Astrocyte (in vitro differentiated cells and primary cell): ENCODE measurements at regions not wholly inside any gene's neighbourhood (a gene's known extent, or its start where the extent isn't known, plus 50 kb on each side); places are given as distances from the start of the nearest gene placed in this dataset.

Experiments used
- DNase-seq: peaks from one replicate; pipeline ENCODE4 v3.0.0-alpha.2; 2010; ENCODE audit warnings: low read depth
- FAIRE-seq: peaks from 2 replicates; lab custom pipeline; 2011; peaks lifted over from hg19 to GRCh38; lab: Jason Lieb, UNC
- H2AFZ ChIP-seq: 2 replicates; pipeline ENCODE4 v1.6.0; 2012; ENCODE audit warnings: low read depth, low read length, inconsistent platforms
- H3K27ac ChIP-seq: 2 replicates; pipeline ENCODE4 v1.5.1; 2011; ENCODE audit warnings: low read depth, low read length, inconsistent platforms
- H3K27me3 ChIP-seq: 2 replicates; pipeline ENCODE4 v1.6.0; 2011; ENCODE audit warnings: low read length, inconsistent platforms; ENCODE audit not compliant: insufficient read depth
- H3K36me3 ChIP-seq: 2 replicates; pipeline ENCODE4 v1.5.1; 2011; ENCODE audit warnings: low read length, inconsistent platforms; ENCODE audit not compliant: insufficient read depth
- H3K4me1 ChIP-seq: 2 replicates; pipeline ENCODE4 v1.5.1; 2011; ENCODE audit warnings: low read length, inconsistent platforms; ENCODE audit not compliant: insufficient read depth
- H3K4me2 ChIP-seq: 2 replicates; pipeline ENCODE4 v1.6.0; 2012; ENCODE audit warnings: low read length, inconsistent platforms
- H3K4me3 ChIP-seq: 2 replicates; pipeline ENCODE4 v1.5.1; 2011; ENCODE audit warnings: low read depth, mild to moderate bottlenecking, low read length, inconsistent platforms; ENCODE audit not compliant: insufficient read depth
- H3K79me2 ChIP-seq: 2 replicates; pipeline ENCODE4 v1.6.0; 2012; ENCODE audit warnings: mild to moderate bottlenecking, low read length, inconsistent platforms; ENCODE audit not compliant: insufficient read depth
- H3K9ac ChIP-seq: 2 replicates; pipeline ENCODE4 v1.6.0; 2012; ENCODE audit warnings: mild to moderate bottlenecking, low read length, inconsistent platforms
- H3K9me3 ChIP-seq: 2 replicates; pipeline ENCODE4 v1.5.1; 2012; ENCODE audit warnings: low read depth, mild to moderate bottlenecking, low read length, inconsistent platforms; ENCODE audit not compliant: insufficient read depth
- H4K20me1 ChIP-seq: 2 replicates; pipeline ENCODE4 v1.6.0; 2012; ENCODE audit warnings: low read length, inconsistent platforms; ENCODE audit not compliant: insufficient read depth
- H3K27ac Mint-ChIP-seq: one replicate; pipeline ENCODE4 v1.8.0; 2021; ENCODE audit warnings: mild to moderate bottlenecking, mixed read lengths; ENCODE audit not compliant: unreplicated experiment
- H3K27me3 Mint-ChIP-seq: one replicate; pipeline ENCODE4 v1.8.0; 2021; ENCODE audit warnings: low read depth, mixed read lengths; ENCODE audit not compliant: unreplicated experiment
- H3K36me3 Mint-ChIP-seq: one replicate; pipeline ENCODE4 v1.8.0; 2021; ENCODE audit warnings: low read depth, mixed read lengths; ENCODE audit not compliant: unreplicated experiment
- H3K4me1 Mint-ChIP-seq: one replicate; pipeline ENCODE4 v1.8.0; 2021; ENCODE audit warnings: low read depth, mixed read lengths; ENCODE audit not compliant: unreplicated experiment
- H3K4me3 Mint-ChIP-seq: one replicate; pipeline ENCODE4 v1.8.0; 2021; ENCODE audit warnings: mild to moderate bottlenecking, moderate library complexity, mixed read lengths; ENCODE audit not compliant: unreplicated experiment
- H3K9me3 Mint-ChIP-seq: one replicate; pipeline ENCODE4 v1.8.0; 2021; ENCODE audit warnings: mild to moderate bottlenecking, mixed read lengths; ENCODE audit not compliant: unreplicated experiment
- EZH2 ChIP-seq: IDR thresholded peaks from 2 replicates; pipeline ENCODE4 v1.6.1; 2012; ENCODE audit warnings: mild to moderate bottlenecking, low read length, inconsistent platforms; ENCODE audit not compliant: insufficient read depth
- TF ChIP-seq, protein P1 (sequence below): IDR thresholded peaks from 2 replicates; pipeline ENCODE4 v1.5.1; 2011; ENCODE audit warnings: low read depth, mild to moderate bottlenecking, inconsistent platforms, low read length, moderate library complexity; ENCODE audit not compliant: insufficient read depth

DNA sequence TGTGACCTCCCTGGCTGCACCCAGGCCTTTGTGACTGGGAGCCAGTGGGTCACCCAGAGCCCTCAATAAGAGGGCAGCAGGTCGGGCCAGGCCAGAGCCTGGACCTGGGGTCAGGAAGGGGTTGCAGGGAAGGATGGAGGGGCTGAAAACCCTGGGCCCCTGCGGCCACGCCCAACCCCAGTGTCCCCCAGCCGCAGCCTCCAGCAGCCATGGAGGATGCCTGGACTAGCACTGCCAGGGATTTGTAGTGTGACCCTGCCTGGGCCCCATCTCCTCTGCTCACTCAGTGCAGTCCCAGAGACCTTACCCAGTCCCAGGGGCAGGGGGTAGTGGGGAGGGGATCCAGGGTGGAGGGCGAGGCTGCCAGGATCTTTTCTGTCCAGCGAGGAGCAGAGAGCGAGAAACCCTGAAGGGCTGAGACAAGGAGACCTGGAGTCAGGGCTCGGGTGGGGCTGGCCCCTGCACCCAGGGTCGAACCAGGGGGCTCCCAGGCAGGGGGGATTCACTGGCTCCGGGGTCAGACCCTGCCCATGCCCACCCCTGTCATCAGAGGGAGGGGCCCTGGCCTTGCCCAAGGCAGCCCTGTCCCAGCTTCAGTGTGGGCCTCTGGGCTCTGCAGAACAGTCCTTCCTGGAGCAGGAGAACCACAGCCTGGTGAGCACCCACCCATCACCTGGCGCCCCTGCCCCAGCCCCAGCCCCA lies 187.5 kb downstream of the IGLL1 start:
- FAIRE-seq (no peak), DNase-seq (no peak)
- no peak for TF ChIP-seq EZH2
- TF ChIP-seq, protein P1, sequence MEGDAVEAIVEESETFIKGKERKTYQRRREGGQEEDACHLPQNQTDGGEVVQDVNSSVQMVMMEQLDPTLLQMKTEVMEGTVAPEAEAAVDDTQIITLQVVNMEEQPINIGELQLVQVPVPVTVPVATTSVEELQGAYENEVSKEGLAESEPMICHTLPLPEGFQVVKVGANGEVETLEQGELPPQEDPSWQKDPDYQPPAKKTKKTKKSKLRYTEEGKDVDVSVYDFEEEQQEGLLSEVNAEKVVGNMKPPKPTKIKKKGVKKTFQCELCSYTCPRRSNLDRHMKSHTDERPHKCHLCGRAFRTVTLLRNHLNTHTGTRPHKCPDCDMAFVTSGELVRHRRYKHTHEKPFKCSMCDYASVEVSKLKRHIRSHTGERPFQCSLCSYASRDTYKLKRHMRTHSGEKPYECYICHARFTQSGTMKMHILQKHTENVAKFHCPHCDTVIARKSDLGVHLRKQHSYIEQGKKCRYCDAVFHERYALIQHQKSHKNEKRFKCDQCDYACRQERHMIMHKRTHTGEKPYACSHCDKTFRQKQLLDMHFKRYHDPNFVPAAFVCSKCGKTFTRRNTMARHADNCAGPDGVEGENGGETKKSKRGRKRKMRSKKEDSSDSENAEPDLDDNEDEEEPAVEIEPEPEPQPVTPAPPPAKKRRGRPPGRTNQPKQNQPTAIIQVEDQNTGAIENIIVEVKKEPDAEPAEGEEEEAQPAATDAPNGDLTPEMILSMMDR = no peak
- no peaks in the 10 kb centered on the region for H3K9me3 ChIP-seq
- H3K27ac Mint-ChIP-seq = no peak overlapping the region
- H3K4me1 ChIP-seq = no peaks in the 10 kb centered on the region
- H3K27ac ChIP-seq = no peak overlapping the region
- H3K4me2 ChIP-seq = no peak overlapping the region
- no peaks in the 10 kb centered on the region for H4K20me1 ChIP-seq
- H3K27me3 Mint-ChIP-seq = peaks cover 17% of the 10 kb centered on the region
- no peak overlapping the region for H3K9ac ChIP-seq
- no peaks in the 10 kb centered on the region for H3K9me3 Mint-ChIP-seq
- no peaks in the 10 kb centered on the region for H3K27me3 ChIP-seq
- no peaks in the 10 kb centered on the region for H3K36me3 ChIP-seq
- H3K4me1 Mint-ChIP-seq = peaks cover 2% of the 10 kb centered on the region
- H3K4me3 ChIP-seq = no peak overlapping the region
- H2AFZ ChIP-seq = no peak overlapping the region
- no peak overlapping the region for H3K4me3 Mint-ChIP-seq
- H3K79me2 ChIP-seq = no peaks in the 10 kb centered on the region
- no peaks in the 10 kb centered on the region for H3K36me3 Mint-ChIP-seq

DNA sequence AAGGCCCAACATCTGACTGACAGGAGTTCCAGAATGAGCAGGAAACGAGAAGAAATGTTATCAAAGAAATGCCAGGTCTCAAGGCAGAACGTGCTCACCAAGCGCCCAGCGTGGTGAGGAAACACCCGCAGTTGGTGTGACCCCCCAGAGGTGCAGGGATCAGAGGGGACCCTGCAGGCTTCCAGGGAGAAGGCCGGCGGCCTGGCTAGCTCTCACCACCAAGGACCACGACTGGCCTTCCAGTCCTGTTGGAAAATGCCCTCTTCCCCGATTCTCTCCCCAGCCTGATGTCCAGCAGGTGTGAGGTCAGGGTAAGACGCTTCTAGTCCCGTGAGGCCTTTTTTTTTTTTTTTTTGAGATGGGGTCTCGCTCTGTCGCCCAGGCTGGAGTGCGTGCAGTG lies 189.1 kb downstream of the IGLL1 start:
- Histone ChIP-seq H3K27ac (no peak overlapping the region), H3K9me3 (no peaks in the 10 kb centered on the region), H3K9ac (no peak overlapping the region), H4K20me1 (no peaks in the 10 kb centered on the region), H3K27me3 (no peaks in the 10 kb centered on the region), H3K4me3 (no peak overlapping the region), H3K4me1 (no peaks in the 10 kb centered on the region), H3K79me2 (no peaks in the 10 kb centered on the region), H3K36me3 (no peaks in the 10 kb centered on the region), H2AFZ (no peak overlapping the region), H3K4me2 (no peak overlapping the region)
- DNase-seq = no peak
- no peak for TF ChIP-seq EZH2
- TF ChIP-seq, protein P1 = no peak
- no peaks in the 10 kb centered on the region for H3K9me3 Mint-ChIP-seq
- no peak overlapping the region for H3K4me3 Mint-ChIP-seq
- peaks cover 17% of the 10 kb centered on the region for H3K27me3 Mint-ChIP-seq
- H3K4me1 Mint-ChIP-seq = no peaks in the 10 kb centered on the region
- no peak for FAIRE-seq
- no peak overlapping the region for H3K27ac Mint-ChIP-seq
- H3K36me3 Mint-ChIP-seq = no peaks in the 10 kb centered on the region
